ENCODE measurements at regions not wholly inside any gene's neighbourhood (a gene's known extent, or its start where the extent isn't known, plus 50 kb on each side); places are given as distances from the start of the nearest gene placed in this dataset.

DNA sequence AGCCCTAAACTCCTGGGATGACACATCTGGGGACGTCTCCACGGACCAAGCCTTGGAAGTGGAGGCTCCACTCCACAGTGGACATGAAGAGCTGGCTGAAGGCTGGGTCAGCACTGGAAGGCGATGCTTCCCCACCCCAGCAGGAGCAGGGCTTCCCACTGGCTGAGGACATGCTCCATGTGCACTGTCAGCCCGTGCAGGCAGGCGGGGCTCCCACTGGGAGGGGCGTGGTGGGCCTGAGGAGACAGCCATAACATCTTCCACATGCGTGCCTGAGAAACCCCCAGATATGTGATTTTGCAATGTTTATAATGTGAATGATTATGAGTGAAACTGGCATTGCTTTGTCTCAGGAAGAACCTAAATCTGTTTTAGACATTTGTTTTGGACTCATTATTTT, 231.3 kb downstream of the KLF13 start:
- Histone ChIP-seq H3K4me1 (ENCODE audit: control insufficient read depth, insufficient read depth, low read length) (peaks cover 3% of the 10 kb centered on the region), H3K9ac (ENCODE audit: low read length in 2 of 2) (no peak overlapping the region), H3K9me3 (ENCODE audit: control insufficient read depth in 2 of 2, low read length in 2 of 2) (peaks cover 0 to 2% of the 10 kb centered on the region in 2 donors), H3K27ac (ENCODE audit: low read length) (no peak overlapping the region), H3K27me3 (ENCODE audit: control insufficient read depth in 1 of 2, insufficient read depth in 2 of 2, low read length in 2 of 2) (no peaks in the 10 kb centered on the region), H3K4me3 (ENCODE audit: low read length in 2 of 2) (no peak overlapping the region), H3K36me3 (ENCODE audit: control insufficient read depth in 2 of 2, insufficient read depth in 2 of 2, low read length in 2 of 2) (peaks cover 2 to 9% of the 10 kb centered on the region in 2 donors)

GRCh38 chr15:31558840-31559239, 232.2 kb downstream of the KLF13 start:
- no peak overlapping the region for H3K4me3 ChIP-seq (ENCODE audit: low read length in 2 of 2)
- no peak overlapping the region for H3K27ac ChIP-seq (ENCODE audit: low read length)
- peaks cover 3% of the 10 kb centered on the region for H3K4me1 ChIP-seq (ENCODE audit: control insufficient read depth, insufficient read depth, low read length)
- no peaks in the 10 kb centered on the region for H3K27me3 ChIP-seq (ENCODE audit: control insufficient read depth in 1 of 2, insufficient read depth in 2 of 2, low read length in 2 of 2)
- H3K36me3 ChIP-seq (ENCODE audit: control insufficient read depth in 2 of 2, insufficient read depth in 2 of 2, low read length in 2 of 2), result peaks cover 2 to 9% of the 10 kb centered on the region in 2 donors
- H3K9me3 ChIP-seq (ENCODE audit: control insufficient read depth in 2 of 2, low read length in 2 of 2), result peaks cover 0 to 2% of the 10 kb centered on the region in 2 donors
- H3K9ac ChIP-seq (ENCODE audit: low read length in 2 of 2), result no peak overlapping the region

GRCh38 chr15:31559786-31560185, 233.2 kb downstream of the KLF13 start:
- Histone ChIP-seq H3K27me3 (ENCODE audit: control insufficient read depth in 1 of 2, insufficient read depth in 2 of 2, low read length in 2 of 2) (no peaks in the 10 kb centered on the region), H3K4me3 (ENCODE audit: low read length in 2 of 2) (no peak overlapping the region), H3K4me1 (ENCODE audit: control insufficient read depth, insufficient read depth, low read length) (peaks cover 1% of the 10 kb centered on the region)

DNA sequence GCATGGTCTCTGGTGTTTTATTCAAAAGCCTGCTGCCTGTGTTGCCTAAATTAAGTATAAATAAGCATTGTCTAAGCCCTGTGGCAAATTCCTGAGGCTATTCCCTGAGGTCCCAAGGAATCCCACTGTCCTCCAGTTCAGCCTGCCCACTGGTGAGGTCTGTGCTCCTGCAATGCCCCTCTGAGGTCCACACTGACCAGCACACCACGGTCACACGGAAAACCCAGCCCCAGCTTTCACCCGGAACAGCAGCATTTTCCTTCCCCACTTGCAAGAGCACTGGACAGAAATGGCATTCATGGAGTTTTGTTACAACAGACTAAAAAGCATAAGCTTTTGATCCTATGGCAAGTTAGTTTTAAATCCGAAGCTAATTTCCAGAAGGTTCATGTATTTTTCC, 234.0 kb downstream of the KLF13 start:
- H3K9ac ChIP-seq (ENCODE audit: low read length in 2 of 2), result no peak overlapping the region
- peaks cover 2 to 9% of the 10 kb centered on the region in 2 donors for H3K36me3 ChIP-seq (ENCODE audit: control insufficient read depth in 2 of 2, insufficient read depth in 2 of 2, low read length in 2 of 2)
- no peak overlapping the region for H3K27ac ChIP-seq (ENCODE audit: low read length)
- H3K4me3 ChIP-seq (ENCODE audit: low read length in 2 of 2), result no peak overlapping the region
- H3K9me3 ChIP-seq (ENCODE audit: control insufficient read depth in 2 of 2, low read length in 2 of 2), result peaks cover 0 to 2% of the 10 kb centered on the region in 2 donors
- no peaks in the 10 kb centered on the region for H3K4me1 ChIP-seq (ENCODE audit: control insufficient read depth, insufficient read depth, low read length)
- no peaks in the 10 kb centered on the region for H3K27me3 ChIP-seq (ENCODE audit: control insufficient read depth in 1 of 2, insufficient read depth in 2 of 2, low read length in 2 of 2)

More at GRCh38 chr15:31559786-31560185, 233.2 kb downstream of the KLF13 start:
- H3K27ac ChIP-seq (ENCODE audit: low read length), result no peak overlapping the region
- H3K9me3 ChIP-seq (ENCODE audit: control insufficient read depth in 2 of 2, low read length in 2 of 2), result peaks cover 0 to 2% of the 10 kb centered on the region in 2 donors
- no peak overlapping the region for H3K9ac ChIP-seq (ENCODE audit: low read length in 2 of 2)
- H3K36me3 ChIP-seq (ENCODE audit: control insufficient read depth in 2 of 2, insufficient read depth in 2 of 2, low read length in 2 of 2), result peaks cover 2 to 9% of the 10 kb centered on the region in 2 donors

- H3K27ac ChIP-seq (ENCODE audit: low read length), result no peak overlapping the region
- H3K9me3 ChIP-seq (ENCODE audit: control insufficient read depth in 2 of 2, low read length in 2 of 2), result peaks cover 0 to under 1% of the 10 kb centered on the region in 2 donors
- peaks cover 2 to 9% of the 10 kb centered on the region in 2 donors for H3K36me3 ChIP-seq (ENCODE audit: control insufficient read depth in 2 of 2, insufficient read depth in 2 of 2, low read length in 2 of 2)
- H3K27me3 ChIP-seq (ENCODE audit: control insufficient read depth in 1 of 2, insufficient read depth in 2 of 2, low read length in 2 of 2), result no peaks in the 10 kb centered on the region
- no peak overlapping the region for H3K4me3 ChIP-seq (ENCODE audit: low read length in 2 of 2)
- H3K9ac ChIP-seq (ENCODE audit: low read length in 2 of 2), result no peak overlapping the region
- no peaks in the 10 kb centered on the region for H3K4me1 ChIP-seq (ENCODE audit: control insufficient read depth, insufficient read depth, low read length)
Measured at GRCh38 chr15:31561156-31561555, 234.5 kb downstream of the KLF13 start.

GRCh38 chr15:31563001-31563400, 236.4 kb downstream of the KLF13 start:
- H3K9me3 ChIP-seq (ENCODE audit: control insufficient read depth in 2 of 2, low read length in 2 of 2), result peaks cover 0 to 4% of the 10 kb centered on the region in 2 donors
- H3K4me1 ChIP-seq (ENCODE audit: control insufficient read depth, insufficient read depth, low read length), result no peaks in the 10 kb centered on the region
- H3K4me3 ChIP-seq (ENCODE audit: low read length in 2 of 2), result no peak overlapping the region
- no peak overlapping the region for H3K27ac ChIP-seq (ENCODE audit: low read length)
- no peaks in the 10 kb centered on the region for H3K27me3 ChIP-seq (ENCODE audit: control insufficient read depth in 1 of 2, insufficient read depth in 2 of 2, low read length in 2 of 2)
- peaks cover 2 to 3% of the 10 kb centered on the region in 2 donors for H3K36me3 ChIP-seq (ENCODE audit: control insufficient read depth in 2 of 2, insufficient read depth in 2 of 2, low read length in 2 of 2)
- no peak overlapping the region for H3K9ac ChIP-seq (ENCODE audit: low read length in 2 of 2)

DNA sequence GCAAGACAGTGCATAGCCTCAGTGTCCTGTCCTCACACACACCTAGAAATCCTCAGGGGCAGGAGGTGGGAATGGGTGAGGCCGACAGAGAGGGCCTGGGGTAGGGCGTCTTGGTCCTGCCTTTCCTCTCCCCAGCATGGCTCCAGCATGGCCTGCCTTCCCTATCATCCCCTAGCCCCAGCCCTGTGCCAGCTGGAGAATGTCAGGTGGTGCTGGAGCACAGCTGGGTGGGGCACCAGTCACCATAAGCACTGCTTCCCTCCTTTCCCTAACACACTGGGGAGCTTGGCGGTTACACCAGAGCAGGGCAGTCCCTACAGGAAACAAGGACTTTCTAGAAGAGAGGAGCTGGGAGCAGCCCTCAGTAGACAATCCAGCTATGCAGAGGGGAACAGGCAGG, 236.8 kb downstream of the KLF13 start:
- H3K36me3 ChIP-seq (ENCODE audit: control insufficient read depth in 2 of 2, insufficient read depth in 2 of 2, low read length in 2 of 2), result peaks cover 2 to 3% of the 10 kb centered on the region in 2 donors
- no peak overlapping the region for H3K9ac ChIP-seq (ENCODE audit: low read length in 2 of 2)
- no peak overlapping the region for H3K27ac ChIP-seq (ENCODE audit: low read length)

DNA sequence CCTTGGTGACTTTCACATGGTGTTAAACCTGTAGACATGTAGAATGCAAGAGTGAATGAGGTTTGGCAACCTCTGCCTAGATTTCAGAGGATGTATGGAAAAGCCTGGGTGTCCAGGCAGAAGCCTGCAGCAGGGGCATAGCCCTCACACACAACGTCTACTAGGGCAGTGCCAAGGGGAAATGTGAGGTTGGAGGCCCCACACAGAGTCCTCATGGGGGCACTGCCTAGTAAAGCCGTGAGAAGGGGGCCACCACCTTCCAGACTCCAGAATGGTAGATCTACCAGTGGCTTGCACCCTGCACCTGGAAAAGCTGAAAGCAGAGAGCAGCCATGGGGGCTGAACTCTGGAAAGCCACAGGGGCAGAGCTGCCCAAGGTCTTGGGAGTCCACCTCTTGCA, 241.2 kb downstream of the KLF13 start:
- Histone ChIP-seq H3K9me3 (ENCODE audit: control insufficient read depth in 2 of 2, low read length in 2 of 2) (peaks cover 0 to 4% of the 10 kb centered on the region in 2 donors), H3K27me3 (ENCODE audit: control insufficient read depth in 1 of 2, insufficient read depth in 2 of 2, low read length in 2 of 2) (no peaks in the 10 kb centered on the region), H3K9ac (ENCODE audit: low read length in 2 of 2) (no peak overlapping the region), H3K4me1 (ENCODE audit: control insufficient read depth, insufficient read depth, low read length) (no peaks in the 10 kb centered on the region), H3K27ac (ENCODE audit: low read length) (no peak overlapping the region), H3K4me3 (ENCODE audit: low read length in 2 of 2) (no peak overlapping the region), H3K36me3 (ENCODE audit: control insufficient read depth in 2 of 2, insufficient read depth in 2 of 2, low read length in 2 of 2) (peaks cover 3 to 4% of the 10 kb centered on the region in 2 donors)

More for the DNA sequence above, 236.8 kb downstream of the KLF13 start:
- H3K4me1 ChIP-seq (ENCODE audit: control insufficient read depth, insufficient read depth, low read length), result no peaks in the 10 kb centered on the region
- H3K9me3 ChIP-seq (ENCODE audit: control insufficient read depth in 2 of 2, low read length in 2 of 2), result peaks cover 0 to 4% of the 10 kb centered on the region in 2 donors
- H3K4me3 ChIP-seq (ENCODE audit: low read length in 2 of 2), result no peak overlapping the region
- no peaks in the 10 kb centered on the region for H3K27me3 ChIP-seq (ENCODE audit: control insufficient read depth in 1 of 2, insufficient read depth in 2 of 2, low read length in 2 of 2)

GRCh38 chr15:31569836-31570235, 243.2 kb downstream of the KLF13 start:
- Histone ChIP-seq H3K27me3 (ENCODE audit: control insufficient read depth in 1 of 2, insufficient read depth in 2 of 2, low read length in 2 of 2) (no peaks in the 10 kb centered on the region), H3K27ac (ENCODE audit: low read length) (no peak overlapping the region), H3K9me3 (ENCODE audit: control insufficient read depth in 2 of 2, low read length in 2 of 2) (peaks cover 0 to 4% of the 10 kb centered on the region in 2 donors), H3K4me3 (ENCODE audit: low read length in 2 of 2) (no peak overlapping the region), H3K9ac (ENCODE audit: low read length in 2 of 2) (no peak overlapping the region), H3K36me3 (ENCODE audit: control insufficient read depth in 2 of 2, insufficient read depth in 2 of 2, low read length in 2 of 2) (peaks cover 3 to 4% of the 10 kb centered on the region in 2 donors), H3K4me1 (ENCODE audit: control insufficient read depth, insufficient read depth, low read length) (no peaks in the 10 kb centered on the region)

- no peaks in the 10 kb centered on the region for H3K4me1 ChIP-seq (ENCODE audit: control insufficient read depth, insufficient read depth, low read length)
- H3K4me3 ChIP-seq (ENCODE audit: low read length in 2 of 2), result no peak overlapping the region
- peaks cover 0 to 4% of the 10 kb centered on the region in 2 donors for H3K9me3 ChIP-seq (ENCODE audit: control insufficient read depth in 2 of 2, low read length in 2 of 2)
- H3K27ac ChIP-seq (ENCODE audit: low read length), result no peak overlapping the region
- no peaks in the 10 kb centered on the region for H3K27me3 ChIP-seq (ENCODE audit: control insufficient read depth in 1 of 2, insufficient read depth in 2 of 2, low read length in 2 of 2)
- H3K9ac ChIP-seq (ENCODE audit: low read length in 2 of 2), result no peak overlapping the region
- peaks cover 3 to 4% of the 10 kb centered on the region in 2 donors for H3K36me3 ChIP-seq (ENCODE audit: control insufficient read depth in 2 of 2, insufficient read depth in 2 of 2, low read length in 2 of 2)
Measured at GRCh38 chr15:31570591-31570990, 244.0 kb downstream of the KLF13 start.

DNA sequence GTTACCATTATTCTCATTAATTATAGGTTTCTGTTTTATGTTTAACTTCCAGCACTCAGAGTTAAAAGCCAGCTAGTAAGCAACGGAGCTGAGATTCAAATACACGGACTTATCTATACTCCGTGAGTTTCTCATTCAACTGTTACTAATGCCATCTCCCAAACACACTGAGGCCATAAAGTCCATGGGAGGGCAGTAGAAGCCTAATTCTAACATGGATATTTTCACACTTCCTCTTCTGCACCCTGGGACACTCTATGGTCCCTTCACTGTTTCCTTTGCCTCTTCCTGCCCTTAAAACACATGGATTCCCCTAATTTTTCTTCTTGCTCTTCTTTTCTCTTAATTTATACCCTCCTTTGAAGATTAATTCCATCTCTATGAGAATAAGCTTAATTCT, 245.0 kb downstream of the KLF13 start:
- Histone ChIP-seq H3K4me3 (ENCODE audit: low read length in 2 of 2) (no peak overlapping the region), H3K9ac (ENCODE audit: low read length in 2 of 2) (no peak overlapping the region), H3K36me3 (ENCODE audit: control insufficient read depth in 2 of 2, insufficient read depth in 2 of 2, low read length in 2 of 2) (peaks cover 3 to 4% of the 10 kb centered on the region in 2 donors), H3K27me3 (ENCODE audit: control insufficient read depth in 1 of 2, insufficient read depth in 2 of 2, low read length in 2 of 2) (no peaks in the 10 kb centered on the region), H3K4me1 (ENCODE audit: control insufficient read depth, insufficient read depth, low read length) (no peaks in the 10 kb centered on the region), H3K9me3 (ENCODE audit: control insufficient read depth in 2 of 2, low read length in 2 of 2) (peaks cover 0 to under 1% of the 10 kb centered on the region in 2 donors), H3K27ac (ENCODE audit: low read length) (no peak overlapping the region)
